ENCODE measurements at regions not wholly inside any gene's neighbourhood (a gene's known extent, or its start where the extent isn't known, plus 50 kb on each side); places are given as distances from the start of the nearest gene placed in this dataset.

DNA sequence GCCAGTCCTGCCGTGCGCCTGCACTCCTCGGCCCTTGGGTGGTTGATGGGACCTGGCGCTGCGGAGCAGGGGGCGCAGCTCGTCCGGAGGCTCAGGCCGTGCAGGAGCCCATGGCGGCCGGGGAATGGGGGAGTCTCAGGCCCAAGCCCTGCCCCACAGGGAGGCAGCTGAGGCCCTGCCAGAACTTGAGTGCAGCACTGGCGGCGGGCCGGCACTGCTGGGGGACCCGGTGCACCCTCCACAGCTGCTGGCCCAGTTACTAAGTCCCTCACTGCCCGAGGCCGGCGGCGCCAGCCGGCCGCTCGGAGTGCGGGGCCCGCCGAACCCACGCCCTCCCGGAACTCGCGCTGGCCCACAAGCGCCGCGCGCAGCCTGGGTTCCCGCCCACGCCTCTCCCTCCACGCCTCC lies 190.9 kb upstream of the MME start:
- TF ChIP-seq TAF1 (IDR thresholded peaks at IDR 0.05; ENCODE audit: low read depth, low read length) (no peak), POLR2A (IDR thresholded peaks at IDR 0.05; ENCODE audit: low read depth, low read length) (no peak), SPI1 (IDR thresholded peaks at IDR 0.05; ENCODE audit: low read depth, low read length) (no peak), POLR2AphosphoS5 (IDR thresholded peaks at IDR 0.05; ENCODE audit: low read depth, low read length) (no peak), POU2F2 (IDR thresholded peaks at IDR 0.05; ENCODE audit: low read depth, low read length) (no peak), PAX5 (IDR thresholded peaks at IDR 0.05; ENCODE audit: insufficient read depth, low read length, severe bottlenecking) (no peak)
